HG02571 (cell line): ENCODE measurements at regions not wholly inside any gene's neighbourhood (a gene's known extent, or its start where the extent isn't known, plus 50 kb on each side); places are given as distances from the start of the nearest gene placed in this dataset.

Experiments
- ATAC-seq: cut with Tn5 transposase; IDR thresholded peaks from one replicate; pipeline ENCODE4 v1.9.1; 2021; ENCODE audit warnings: mild to moderate bottlenecking, moderate library complexity; ENCODE audit not compliant: unreplicated experiment

DNA sequence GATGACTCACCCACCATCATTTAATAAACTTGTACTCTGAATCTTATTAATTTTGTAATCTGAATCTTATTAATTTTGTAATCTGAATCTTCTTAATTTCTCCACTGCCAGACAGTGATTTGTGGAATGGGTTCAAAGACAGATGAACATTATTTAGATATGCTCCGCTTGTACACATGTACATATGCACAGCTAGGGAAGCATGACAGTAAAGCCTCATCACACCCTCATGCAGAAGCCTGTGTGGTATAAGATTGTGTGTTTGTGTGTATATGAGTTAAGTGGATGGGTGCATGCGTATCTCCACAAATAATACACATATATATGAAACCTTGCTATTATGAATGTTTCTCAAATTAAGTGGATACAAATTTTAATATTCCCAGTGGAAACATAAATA, 318.5 kb upstream of the SFRP2 start:
- ATAC-seq = no peak

DNA sequence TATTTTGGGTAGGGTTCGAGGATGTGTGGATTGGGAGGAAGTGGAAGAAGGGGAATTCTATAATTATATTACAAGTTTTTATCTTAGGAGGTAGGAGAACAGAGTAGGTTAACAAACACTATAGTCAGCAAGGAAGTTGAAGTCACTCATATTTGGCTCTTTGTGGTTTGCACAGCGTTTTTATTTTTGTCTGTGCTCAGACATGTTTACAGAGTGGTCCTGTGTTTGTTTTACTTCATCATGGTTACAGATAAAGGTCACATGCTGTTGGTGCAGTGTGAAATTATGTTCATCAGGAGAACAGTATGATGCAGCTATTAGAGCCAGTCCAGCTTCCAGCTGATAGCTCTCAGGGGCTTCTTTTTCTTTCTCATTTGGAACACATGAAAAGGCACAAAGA, 299.9 kb upstream of the SFRP2 start:
- ATAC-seq = no peak

DNA sequence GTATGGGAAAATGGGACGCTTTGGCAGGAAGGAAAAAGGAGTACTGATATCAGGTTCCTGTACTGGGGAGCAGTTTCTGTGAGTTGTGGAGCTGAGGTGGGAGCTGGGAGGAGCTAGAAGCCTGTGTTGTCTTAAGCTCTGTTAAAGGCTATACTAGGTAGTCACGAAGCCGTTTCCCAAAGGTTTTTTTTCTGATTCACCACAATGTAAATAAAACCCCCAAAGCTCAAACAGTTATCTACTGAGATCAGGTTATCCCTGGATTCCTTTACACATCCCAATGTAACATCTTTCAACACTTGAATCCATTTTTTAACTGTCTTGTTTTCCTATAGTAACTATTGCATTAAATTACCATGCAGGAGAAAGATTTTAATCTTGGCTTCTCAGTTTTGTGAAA, 297.4 kb upstream of the SFRP2 start:
- no peak for ATAC-seq

DNA sequence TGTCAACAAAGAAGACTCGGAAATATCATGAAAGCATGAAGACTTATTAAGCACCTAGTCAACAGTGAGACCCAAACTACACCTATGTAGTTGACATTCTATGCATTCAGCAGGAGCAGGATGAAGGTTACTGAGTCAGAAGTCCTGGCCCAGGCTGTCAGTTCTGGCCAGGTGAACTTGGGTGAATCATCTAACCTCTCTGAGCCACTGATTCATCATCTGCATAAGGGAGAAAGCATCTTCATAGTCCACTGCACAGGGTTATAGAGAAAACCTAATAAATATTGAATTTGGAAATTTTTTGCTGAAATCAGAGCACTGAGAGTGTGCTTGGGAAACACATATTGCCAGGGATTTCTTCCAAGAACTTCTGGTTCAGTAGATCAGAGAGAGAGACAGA, 296.0 kb upstream of the SFRP2 start:
- no peak for ATAC-seq

DNA sequence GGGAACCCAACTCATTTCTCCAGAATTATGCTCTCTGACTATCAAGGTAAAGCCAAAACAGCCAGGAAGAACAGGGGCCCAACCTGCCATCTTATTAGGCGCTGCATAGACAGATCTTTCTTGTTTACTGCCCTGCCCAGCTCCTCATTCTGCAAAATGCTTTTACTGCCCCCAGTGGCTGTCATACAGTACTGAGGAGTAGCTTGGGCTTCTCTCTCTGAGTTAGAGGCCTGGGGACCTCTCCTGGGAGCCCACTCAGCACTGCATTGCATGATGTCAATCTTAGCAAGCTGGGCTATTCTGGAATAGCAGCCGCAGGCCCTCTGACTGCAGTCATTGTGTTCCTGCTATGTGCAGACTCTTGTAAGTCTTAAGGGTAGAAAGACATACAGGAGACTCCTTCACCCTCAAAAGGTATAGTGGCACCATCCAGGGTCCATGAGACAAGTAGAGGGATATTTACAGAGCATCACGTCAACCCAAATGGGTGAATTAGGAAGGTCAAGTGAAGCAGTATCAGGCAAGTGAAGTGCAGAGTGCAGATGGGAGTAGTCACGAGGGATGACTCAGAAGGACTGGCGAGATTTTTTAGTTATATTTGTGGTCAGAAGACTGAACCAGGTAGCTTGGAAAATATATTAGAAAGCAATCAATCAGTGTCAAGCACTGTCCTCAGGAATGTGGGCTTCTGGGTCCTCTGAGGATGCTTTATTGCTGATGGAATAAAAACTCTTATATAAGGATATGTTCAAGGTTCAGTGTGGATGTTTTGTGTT, 294.1 kb upstream of the SFRP2 start:
- ATAC-seq = no peak

DNA sequence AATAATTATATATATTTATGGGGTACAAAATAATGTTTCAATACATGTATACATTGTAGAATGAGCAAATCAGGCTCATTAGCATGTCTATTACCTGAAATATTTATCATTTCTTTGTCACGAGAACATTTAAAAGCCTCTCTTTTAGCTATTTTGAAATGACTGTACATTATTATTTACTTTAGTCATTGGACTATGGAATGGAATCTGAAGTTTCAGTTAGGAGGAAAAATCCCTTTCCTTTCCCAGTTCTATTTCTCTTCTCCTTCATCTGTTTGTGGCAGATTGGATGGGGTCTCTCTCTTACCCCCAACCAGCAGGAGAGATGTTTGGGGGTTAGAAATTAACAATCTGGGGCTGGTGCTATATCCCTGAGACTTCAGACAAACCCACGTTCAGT, 292.5 kb upstream of the SFRP2 start:
- no peak for ATAC-seq

DNA sequence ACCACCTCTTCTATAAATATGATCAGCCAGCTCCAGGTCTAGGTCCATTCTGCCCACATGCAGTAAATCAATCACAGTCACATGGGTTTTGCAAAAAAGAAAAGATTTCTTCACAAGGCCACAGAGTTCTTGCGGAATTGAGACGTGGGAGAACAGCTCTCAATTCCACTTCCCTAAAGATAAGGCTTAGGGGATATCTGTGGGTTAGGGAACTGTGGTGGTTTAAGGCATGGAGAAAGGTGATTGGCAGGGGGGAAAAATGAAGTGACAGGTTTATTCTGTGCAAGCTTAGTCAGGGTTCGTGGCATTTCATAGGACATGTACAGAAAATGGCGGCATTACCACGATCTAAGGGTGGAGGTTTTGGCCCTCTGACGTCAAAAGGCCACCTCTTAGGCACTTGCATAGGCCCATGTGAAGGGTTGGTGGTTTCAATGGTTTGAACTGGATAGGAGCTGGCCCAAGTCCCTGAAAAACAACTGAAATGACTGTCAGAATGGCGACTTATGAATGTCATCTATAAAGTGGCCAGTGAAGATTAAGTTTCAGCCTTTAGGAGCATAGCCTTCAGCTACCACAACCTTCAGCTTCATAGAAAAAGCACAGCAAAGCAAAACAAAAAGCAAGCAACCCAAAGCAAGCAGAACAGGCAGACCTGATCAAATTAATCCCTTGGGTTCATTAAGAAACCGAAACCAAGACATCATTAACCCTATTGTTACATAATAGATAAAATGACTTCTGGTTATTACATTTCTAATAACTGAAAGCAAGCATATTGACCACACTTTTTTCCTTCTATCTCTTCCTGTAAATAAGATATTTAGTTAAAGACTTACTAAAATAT, 289.8 kb upstream of the SFRP2 start:
- no peak for ATAC-seq

DNA sequence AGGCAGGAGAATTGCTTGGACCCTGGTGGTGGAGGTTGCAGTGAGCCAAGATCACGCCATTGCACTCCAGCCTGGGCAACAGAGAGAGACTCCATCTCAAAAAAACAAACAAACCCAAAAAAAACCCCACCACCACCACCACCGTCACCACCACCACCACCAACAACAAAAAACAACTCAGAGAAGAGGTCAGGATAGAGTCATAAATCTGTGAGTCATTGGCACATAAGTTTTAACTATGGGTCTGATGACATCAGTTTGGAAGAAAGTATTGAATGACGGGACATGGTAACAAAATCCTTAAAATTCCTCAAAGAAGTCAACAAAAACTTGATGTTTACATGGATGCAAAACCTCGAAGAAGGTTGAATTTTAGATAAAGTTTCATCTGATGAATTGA, 288.0 kb upstream of the SFRP2 start:
- ATAC-seq = no peak

DNA sequence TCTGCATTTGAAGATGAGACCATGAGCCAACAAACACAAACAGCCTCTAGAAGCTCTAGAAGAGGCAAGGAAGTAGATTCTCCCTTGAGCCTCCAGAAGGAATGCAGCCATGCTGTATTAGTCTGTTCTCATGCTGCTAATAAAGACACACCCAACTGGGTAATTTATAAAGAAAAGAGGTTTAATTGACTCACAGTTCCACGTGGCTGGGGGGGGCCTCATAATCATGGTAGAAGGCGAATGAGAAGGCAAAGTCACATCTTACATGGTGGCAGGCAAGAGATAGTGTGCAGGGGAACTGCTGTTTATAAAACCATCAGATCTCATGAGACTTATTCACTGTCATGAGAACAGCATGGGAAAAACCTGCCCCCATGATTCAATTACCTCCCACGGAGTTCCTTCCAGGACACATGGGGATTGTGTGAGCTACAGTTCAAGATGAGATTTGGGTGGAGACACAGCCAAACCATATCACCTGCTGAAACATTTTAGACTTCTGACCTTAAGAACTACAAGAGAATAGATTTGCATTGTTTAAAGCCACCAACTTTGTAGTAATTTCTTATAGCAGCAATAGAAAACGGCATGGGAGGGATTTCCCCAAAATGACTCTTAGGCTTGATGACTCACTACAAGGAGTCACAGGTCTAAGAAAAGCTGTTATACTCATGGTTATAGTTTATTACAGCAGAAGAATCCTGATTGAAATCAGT, 284.4 kb upstream of the SFRP2 start:
- ATAC-seq = no peak

DNA sequence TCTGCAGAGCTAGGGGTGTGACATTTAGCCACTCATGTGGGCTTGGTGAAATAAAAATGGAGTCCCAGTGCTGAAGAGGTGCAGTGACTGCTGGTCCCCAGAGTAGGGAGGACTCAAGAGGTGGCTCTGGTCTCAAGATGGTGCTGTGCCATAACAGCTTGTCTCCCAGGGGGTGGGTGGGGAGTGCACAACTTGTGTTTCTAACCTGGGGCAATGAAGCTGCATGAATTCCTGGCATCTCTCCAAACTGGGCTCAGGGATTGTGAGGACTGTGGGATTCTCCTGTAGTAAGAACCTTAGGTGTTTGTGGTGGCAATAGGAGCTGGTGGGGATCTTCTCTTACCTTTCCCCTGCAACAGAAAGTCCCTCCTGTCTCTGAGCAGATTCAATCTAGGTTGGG, 278.9 kb upstream of the SFRP2 start:
- ATAC-seq = no peak

DNA sequence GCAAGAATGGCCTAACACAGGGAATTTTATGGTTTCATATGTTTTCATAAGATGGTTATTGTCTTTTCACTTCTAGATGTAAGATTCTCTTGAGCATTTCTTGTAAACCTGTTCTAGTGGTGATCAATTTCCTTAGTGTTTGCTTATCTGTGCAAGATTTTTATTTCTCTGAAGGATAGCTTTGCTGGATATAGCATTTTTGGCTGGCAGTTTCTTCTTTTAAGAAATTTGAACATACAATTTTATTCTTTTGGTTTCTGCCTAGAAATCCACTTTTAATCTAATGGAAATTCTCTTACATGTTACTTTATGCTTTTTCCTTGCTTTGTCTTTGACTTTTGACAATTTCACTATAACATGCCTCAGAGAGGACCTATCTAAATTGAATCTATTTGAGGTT, 276.5 kb upstream of the SFRP2 start:
- ATAC-seq = no peak

DNA sequence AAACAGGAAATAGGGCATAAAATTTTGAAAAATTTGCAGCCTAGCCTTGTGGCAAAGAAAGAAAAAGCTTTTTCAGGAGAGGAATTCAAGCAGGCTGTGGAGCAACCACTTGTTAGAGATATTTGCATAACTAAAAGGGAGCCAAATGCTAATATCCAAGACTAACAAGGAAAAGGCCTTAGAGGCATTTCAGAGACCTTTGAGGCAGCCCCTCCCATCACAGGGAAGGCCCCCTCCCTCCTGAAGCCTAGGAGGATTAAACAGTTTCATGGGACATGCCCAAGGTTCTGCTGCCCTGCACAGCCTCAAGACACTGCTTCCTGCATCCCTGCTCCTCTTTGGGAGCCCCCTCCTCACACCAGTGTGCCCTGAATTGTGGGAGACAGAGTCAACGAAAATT, 275.4 kb upstream of the SFRP2 start:
- no peak for ATAC-seq

DNA sequence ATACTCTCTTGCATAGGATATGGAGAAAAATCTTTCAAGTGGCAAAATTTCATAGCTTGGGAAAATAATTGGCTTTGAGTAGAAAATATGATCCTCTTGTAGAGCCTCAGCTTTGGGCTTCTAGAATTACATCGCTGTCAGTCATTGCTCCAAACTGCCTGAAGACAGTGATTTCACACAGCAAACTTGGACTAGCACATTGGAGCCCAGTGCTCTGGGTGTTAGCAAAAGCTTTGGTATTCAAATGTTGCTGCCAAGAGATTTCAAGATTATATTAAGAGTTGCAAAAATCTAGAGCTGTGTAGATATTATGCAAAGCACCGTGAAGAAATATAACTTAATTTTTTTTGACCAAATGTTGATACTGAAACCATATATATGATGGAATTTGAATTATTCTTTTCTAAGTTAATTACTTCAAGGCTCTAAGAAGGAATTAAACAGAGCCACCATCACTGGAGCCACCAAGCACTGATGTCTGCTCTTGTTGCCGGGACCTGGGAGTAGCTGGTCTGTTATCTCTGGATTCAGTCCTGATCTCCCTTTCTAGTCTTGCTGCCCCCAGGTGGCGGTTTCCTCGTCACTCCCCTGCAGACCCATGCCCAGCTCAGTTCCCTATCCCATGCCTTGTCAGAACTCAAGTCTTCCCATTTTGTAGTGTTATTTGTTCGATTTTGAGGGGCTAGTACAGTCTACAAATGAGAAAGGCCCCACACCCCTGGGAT, 260.7 kb upstream of the SFRP2 start:
- ATAC-seq = no peak

DNA sequence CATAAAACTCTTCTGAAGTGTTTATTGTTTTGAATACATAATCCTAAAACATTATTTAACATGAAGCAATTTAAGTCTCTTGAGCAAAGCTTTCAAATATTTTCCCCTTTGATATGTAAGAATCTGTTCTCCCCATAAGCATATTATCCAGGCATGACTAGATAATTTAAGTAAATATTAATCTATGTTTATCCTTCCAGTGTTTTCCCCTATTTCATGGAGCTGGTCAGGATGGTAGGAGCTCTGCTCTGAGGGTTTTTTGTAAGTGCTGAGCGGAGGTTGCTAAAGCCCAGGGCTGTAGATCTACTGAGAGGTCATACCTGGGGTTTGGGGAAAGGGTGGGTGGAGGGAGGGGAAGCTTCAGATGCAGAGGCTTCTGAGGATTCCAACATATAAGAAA, 258.9 kb upstream of the SFRP2 start:
- ATAC-seq = no peak

DNA sequence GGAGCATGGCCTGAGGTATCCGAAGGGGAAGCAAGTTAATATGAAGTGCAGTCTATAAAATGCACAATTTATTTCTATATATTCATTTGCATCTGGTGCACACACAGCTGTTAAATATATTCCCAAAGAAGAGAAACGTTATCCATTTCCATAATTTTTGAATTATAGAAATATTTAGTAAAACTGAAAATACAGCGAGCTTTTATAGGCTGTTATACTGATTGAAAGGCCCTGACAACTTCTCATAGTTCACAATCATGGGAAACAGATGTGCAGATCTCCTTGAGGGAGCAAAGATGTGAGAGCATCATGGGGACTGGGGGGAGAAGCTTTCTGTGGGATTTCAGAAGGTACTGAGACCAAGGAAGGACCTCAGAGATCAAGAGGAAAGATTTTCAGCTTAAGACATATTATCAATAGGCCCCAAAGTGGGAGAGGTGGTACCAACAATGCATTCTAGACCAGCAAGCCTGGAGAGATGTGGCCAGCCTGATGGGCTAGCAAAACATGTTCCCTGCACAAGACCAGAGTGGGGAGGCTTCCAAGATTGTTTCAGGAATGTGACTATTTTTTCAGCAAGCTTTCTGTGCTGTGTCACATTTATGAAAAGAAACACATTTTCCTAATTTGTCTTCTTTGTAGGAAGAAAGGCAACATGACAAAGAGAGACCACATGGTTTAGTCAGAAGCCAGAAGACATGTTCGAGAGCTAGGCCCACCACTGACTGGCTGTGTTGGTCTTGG, 256.0 kb upstream of the SFRP2 start:
- ATAC-seq = no peak

DNA sequence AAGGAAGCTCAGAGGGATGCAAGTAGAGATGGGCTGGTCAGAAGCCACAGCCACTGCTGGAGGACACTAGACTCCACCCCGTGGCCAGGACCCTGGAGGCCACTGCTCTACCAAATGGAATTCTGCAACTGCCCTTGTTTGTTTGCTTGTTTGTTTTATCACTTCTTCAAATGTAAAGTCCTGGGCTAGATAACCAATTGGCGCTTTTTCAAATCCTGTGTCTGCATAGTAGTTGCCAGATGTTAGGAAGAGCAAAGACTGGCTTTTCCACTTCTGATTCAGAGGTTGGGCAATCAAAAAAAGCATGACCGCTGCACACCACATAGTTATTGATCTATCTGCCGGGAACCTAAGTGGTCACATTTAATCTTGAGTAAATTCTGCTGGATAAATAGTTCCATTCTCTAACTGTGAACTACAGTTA, 255.2 kb upstream of the SFRP2 start:
- ATAC-seq = no peak

DNA sequence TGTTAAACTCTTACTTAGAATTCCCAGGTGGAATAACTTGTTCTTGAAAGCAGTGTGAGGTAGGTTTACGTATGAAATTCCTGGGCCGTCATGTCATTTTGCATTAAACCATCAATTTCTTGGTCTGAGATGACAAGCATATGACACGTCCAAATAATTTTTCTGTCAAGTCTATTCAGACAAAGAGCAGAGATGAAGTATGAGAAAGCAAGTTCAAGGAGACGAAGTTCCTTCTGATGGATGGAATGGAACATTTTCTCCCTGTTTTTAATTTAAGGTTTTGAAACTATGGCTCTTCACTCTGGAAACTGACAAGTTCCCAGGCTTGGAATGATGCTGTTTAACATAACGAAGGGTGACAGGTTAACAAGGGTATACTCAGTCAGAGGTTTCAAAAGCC, 252.8 kb upstream of the SFRP2 start:
- no peak for ATAC-seq

DNA sequence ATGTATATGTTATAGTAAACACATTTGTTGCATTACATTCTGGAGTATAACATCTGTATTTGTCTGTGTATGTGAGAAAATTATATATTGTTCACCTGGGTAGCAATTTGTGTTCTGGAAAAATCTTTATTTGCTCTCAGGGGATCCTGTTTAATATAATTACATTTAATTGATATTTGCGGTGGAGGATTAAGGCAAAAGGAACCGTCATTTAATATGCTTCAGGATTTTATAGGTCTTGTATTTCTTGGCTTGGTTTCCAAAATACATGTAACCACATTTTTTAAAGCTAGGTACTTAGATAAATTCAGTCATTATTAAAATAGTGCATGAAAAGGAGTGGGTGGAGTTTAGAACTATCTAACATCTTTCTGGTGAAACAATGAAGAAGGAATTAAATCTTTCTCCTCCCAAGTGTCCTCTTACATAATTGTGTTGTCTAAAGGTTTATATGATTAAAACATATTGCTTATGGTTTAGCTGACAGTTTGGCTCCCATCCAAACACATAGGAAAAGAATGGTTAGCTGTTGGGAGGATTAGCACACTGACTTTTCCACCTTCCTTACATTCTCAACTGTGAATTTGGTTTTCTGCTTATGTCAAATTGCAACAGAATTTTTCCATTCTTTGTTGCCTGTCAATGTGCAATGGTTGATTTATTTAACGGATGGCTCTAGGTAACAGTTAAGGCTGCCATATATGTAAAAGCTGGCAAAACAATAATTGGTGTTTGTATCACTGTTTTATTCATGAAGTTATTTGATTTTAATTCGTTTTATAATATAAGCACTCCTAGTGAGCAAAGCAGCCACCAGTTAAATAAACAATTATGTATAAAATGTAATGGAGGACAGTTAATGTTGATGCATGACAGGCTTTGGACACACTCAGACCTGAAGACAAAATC, 250.8 kb upstream of the SFRP2 start:
- no peak for ATAC-seq

DNA sequence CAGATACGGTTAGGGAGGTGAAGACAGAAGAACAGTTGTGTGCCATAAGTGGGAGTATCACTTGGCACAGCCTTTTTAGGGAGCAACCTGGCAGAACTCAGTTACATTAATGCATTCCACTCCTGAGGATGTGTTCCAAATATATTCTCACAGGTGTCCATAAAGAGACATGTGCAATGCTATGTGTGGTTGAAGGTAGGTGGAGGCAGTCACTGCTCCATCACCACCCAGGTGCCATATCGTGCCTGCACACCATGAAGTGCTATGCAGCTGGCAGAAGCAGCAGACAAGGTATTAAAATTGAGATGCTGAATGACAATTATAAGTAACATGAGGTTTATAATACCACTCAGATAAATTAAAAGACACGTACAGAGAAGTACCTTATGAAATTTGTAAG, 248.0 kb upstream of the SFRP2 start:
- ATAC-seq = no peak
